Astrocyte (in vitro differentiated cells and primary cell): ENCODE measurements at regions not wholly inside any gene's neighbourhood (a gene's known extent, or its start where the extent isn't known, plus 50 kb on each side); places are given as distances from the start of the nearest gene placed in this dataset.

Experiments used
- EZH2 ChIP-seq: IDR thresholded peaks from 2 replicates; pipeline ENCODE4 v1.6.1; 2012; ENCODE audit warnings: mild to moderate bottlenecking, low read length, inconsistent platforms; ENCODE audit not compliant: insufficient read depth
- TF ChIP-seq, protein P1 (sequence below): IDR thresholded peaks from 2 replicates; pipeline ENCODE4 v1.5.1; 2011; ENCODE audit warnings: low read depth, mild to moderate bottlenecking, inconsistent platforms, low read length, moderate library complexity; ENCODE audit not compliant: insufficient read depth

DNA sequence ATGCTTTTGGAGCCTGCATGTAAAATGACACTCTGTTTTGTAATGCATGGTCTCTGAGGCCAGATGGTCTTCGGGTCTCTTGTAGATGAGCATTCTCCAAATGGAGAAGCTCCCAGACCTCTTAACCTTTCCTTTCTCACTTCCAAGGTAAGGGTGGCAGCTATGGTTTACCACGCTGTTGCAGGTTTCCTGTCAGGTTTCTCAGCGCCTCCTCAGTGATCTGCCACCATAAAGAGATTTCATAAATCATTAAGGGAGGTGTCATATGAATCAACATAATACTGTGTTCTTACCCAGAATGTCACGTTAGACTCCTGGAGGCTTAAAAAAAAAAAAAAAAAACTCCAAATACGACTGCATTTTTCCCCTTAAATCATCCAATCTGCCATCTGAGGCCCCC is 787.4 kb upstream of the EEF2KMT start:
- TF ChIP-seq, protein P1, sequence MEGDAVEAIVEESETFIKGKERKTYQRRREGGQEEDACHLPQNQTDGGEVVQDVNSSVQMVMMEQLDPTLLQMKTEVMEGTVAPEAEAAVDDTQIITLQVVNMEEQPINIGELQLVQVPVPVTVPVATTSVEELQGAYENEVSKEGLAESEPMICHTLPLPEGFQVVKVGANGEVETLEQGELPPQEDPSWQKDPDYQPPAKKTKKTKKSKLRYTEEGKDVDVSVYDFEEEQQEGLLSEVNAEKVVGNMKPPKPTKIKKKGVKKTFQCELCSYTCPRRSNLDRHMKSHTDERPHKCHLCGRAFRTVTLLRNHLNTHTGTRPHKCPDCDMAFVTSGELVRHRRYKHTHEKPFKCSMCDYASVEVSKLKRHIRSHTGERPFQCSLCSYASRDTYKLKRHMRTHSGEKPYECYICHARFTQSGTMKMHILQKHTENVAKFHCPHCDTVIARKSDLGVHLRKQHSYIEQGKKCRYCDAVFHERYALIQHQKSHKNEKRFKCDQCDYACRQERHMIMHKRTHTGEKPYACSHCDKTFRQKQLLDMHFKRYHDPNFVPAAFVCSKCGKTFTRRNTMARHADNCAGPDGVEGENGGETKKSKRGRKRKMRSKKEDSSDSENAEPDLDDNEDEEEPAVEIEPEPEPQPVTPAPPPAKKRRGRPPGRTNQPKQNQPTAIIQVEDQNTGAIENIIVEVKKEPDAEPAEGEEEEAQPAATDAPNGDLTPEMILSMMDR, result no peak
- TF ChIP-seq EZH2, result no peak
